Panc1 (cell line): ENCODE measurements at regions not wholly inside any gene's neighbourhood (a gene's known extent, or its start where the extent isn't known, plus 50 kb on each side); places are given as distances from the start of the nearest gene placed in this dataset.

Source experiments
- ATAC-seq: fragments of 200-7000 bp; cut with Tn5 transposase; 2 replicates; pipeline ENCODE4 v1.9.1; 2020; ENCODE audit warnings: mild to moderate bottlenecking, moderate library complexity
- BruUV-seq: library from RNA; stranded (reverse); fragments of 400-500 nt; replicated peaks from 2 replicates; lab custom pipeline; 2021; lab: Mats Ljungman, UMichigan
- CTCF ChIA-PET: fragments of 300-600 bp; sonication (Branson Sonifier 250); formaldehyde crosslinking; loops from one replicate; lab custom pipeline; 2022; ENCODE audit warnings: antibody characterized with exemption; lab: Charles Lee
- POLR2A ChIA-PET: fragments of 300-600 bp; sonication (Branson Sonifier 250); formaldehyde crosslinking; loops from one replicate; lab custom pipeline; 2022; ENCODE audit warnings: antibody characterized with exemption; lab: Charles Lee
- DNase-seq: peaks from one replicate; pipeline ENCODE4 v3.0.0-alpha.2; 2010; ENCODE audit warnings: low read depth, low spot score
- H3K27ac ChIP-seq: 2 replicates; pipeline ENCODE4 v1.5.1; 2011; ENCODE audit warnings: mild to moderate bottlenecking, low read length, inconsistent platforms
- H3K27me3 ChIP-seq: fragments of 200-500 bp; sonication (Bioruptor generic); 2 replicates; pipeline ENCODE4 v1.6.0; 2014; ENCODE audit warnings: low read length, inconsistent platforms; ENCODE audit not compliant: control insufficient read depth, insufficient read depth
- H3K36me3 ChIP-seq: fragments of 200-500 bp; sonication (Bioruptor generic); 2 replicates; pipeline ENCODE4 v1.5.1; 2014; ENCODE audit warnings: inconsistent platforms, mild to moderate bottlenecking, low read length, moderate library complexity; ENCODE audit not compliant: control insufficient read depth, insufficient read depth
- H3K4me1 ChIP-seq: 2 replicates; pipeline ENCODE4 v1.5.1; 2011; ENCODE audit warnings: inconsistent platforms, mild to moderate bottlenecking, low read length, moderate library complexity; ENCODE audit not compliant: control insufficient read depth, insufficient read depth
- H3K4me3 ChIP-seq, 2 experiments: 2 replicates each; pipeline ENCODE4 v1.5.1; 2011 to 2012; ENCODE audit warnings: low read depth in 2 of 2, low read length in 2 of 2, mild to moderate bottlenecking in 2 of 2, inconsistent platforms in 1 of 2, moderate library complexity in 1 of 2
- H3K9me3 ChIP-seq: fragments of 200-500 bp; sonication (Bioruptor generic); 2 replicates; pipeline ENCODE4 v1.5.1; 2014; ENCODE audit warnings: low read depth, mild to moderate bottlenecking, inconsistent platforms, low read length, moderate library complexity; ENCODE audit not compliant: control insufficient read depth, insufficient read depth
- POLR2AphosphoS5 ChIP-seq: IDR thresholded peaks from 2 replicates; pipeline ENCODE4 v1.6.1; 2012; ENCODE audit warnings: mild to moderate bottlenecking, low read depth, low read length, moderate library complexity
- SIN3A ChIP-seq: IDR thresholded peaks from 2 replicates; pipeline ENCODE4 v1.6.1; 2012; ENCODE audit warnings: low read depth, mild to moderate bottlenecking, low read length, moderate library complexity, borderline replicate concordance; ENCODE audit not compliant: insufficient read depth
- TCF7L2 ChIP-seq: IDR thresholded peaks from 2 replicates; pipeline ENCODE4 v1.6.1; 2011; ENCODE audit warnings: mild to moderate bottlenecking, low read depth, low read length, inconsistent platforms
- in situ Hi-C: cut with HindIII; loops from 2 replicates; pipeline ENCODE4 v1.10.0; 2016; ENCODE audit warnings: low sequenced_read_pairs, low pct_unique_long_range_greater_than_20kb
- intact Hi-C: fragments of 100-400 bp; cut with micrococcal nuclease; formaldehyde crosslinking; loops from one replicate; pipeline ENCODE4 v1.10.0; 2022; ENCODE audit not compliant: unreplicated experiment
- TF ChIP-seq, protein P1 (sequence below): fragments of 450-650 bp; IDR thresholded peaks from 2 replicates; pipeline ENCODE4 v1.5.1; 2017; ENCODE audit warnings: mild to moderate bottlenecking
- TF ChIP-seq, protein P2 (sequence below), 2 experiments: IDR thresholded peaks; 2 replicates each; pipeline ENCODE4 v1.6.1; 2011 to 2012; ENCODE audit warnings: low read depth in 2 of 2, control low read depth in 1 of 2, low read length in 1 of 2, mild to moderate bottlenecking in 1 of 2, moderate library complexity in 1 of 2; ENCODE audit not compliant: insufficient read depth in 1 of 2

DNA sequence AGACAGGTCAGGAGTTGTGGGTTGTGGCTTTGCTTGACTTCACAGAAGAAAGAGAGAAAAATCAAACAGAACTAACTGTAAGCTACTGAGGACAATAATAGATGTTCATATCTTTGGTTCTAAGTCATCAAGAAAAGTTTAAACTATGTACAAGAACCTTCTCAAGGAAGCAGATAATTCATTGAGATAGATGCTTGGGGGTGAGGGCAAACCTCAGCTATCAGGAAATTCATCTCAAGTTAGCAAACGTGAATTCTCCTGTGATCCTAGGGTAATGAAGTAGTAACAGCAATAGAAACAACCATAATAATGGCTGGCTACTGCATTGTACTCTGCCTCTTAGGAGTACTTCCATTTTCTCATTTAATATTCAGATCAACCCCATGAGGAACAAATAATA is 506.2 kb downstream of the PLPP3 start:
- no peak for DNase-seq
- intact Hi-C loops = no loop called here
- Histone ChIP-seq H3K4me3 (no peak overlapping the region), H3K27ac (no peak overlapping the region), H3K36me3 (no peaks in the 10 kb centered on the region), H3K27me3 (no peaks in the 10 kb centered on the region), H3K9me3 (no peaks in the 10 kb centered on the region), H3K4me1 (no peaks in the 10 kb centered on the region)
- in situ Hi-C loops = no loop called here
- ChIA-PET CTCF (no interaction called here), POLR2A (no interaction called here)
- no TSS peak for BruUV-seq
- TF ChIP-seq, protein P1, sequence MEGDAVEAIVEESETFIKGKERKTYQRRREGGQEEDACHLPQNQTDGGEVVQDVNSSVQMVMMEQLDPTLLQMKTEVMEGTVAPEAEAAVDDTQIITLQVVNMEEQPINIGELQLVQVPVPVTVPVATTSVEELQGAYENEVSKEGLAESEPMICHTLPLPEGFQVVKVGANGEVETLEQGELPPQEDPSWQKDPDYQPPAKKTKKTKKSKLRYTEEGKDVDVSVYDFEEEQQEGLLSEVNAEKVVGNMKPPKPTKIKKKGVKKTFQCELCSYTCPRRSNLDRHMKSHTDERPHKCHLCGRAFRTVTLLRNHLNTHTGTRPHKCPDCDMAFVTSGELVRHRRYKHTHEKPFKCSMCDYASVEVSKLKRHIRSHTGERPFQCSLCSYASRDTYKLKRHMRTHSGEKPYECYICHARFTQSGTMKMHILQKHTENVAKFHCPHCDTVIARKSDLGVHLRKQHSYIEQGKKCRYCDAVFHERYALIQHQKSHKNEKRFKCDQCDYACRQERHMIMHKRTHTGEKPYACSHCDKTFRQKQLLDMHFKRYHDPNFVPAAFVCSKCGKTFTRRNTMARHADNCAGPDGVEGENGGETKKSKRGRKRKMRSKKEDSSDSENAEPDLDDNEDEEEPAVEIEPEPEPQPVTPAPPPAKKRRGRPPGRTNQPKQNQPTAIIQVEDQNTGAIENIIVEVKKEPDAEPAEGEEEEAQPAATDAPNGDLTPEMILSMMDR = no peak
- TF ChIP-seq SIN3A = no peak
- TF ChIP-seq TCF7L2 = no peak
- ATAC-seq = no peak

DNA sequence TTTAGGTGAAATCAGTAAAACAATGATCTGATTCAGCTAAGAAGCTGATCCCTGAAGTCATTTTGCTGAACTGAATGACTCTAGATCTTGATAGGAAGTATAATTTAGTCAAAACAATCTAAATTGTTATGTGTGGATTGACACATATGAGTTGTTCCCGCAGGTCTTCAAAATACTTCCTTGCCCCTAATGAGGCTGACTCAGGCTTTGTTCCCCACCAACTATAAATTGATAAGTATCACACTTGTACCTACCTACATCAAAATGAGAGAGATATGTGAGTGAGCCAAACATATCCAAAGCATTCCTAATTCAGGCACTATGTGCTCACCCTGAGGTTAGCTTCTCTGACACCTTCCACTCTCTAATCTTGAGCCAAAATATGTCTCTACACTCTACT is 507.1 kb downstream of the PLPP3 start:
- ChIA-PET CTCF (no interaction called here), POLR2A (no interaction called here)
- Histone ChIP-seq H3K27me3 (no peaks in the 10 kb centered on the region), H3K36me3 (no peaks in the 10 kb centered on the region), H3K4me3 (no peak overlapping the region), H3K9me3 (no peaks in the 10 kb centered on the region), H3K4me1 (no peaks in the 10 kb centered on the region), H3K27ac (no peak overlapping the region)
- intact Hi-C loops (no loop called here), in situ Hi-C loops (no loop called here)
- no peak for ATAC-seq
- BruUV-seq = no TSS peak
- DNase-seq = no peak
- TF ChIP-seq, protein P1 = no peak
- TF ChIP-seq SIN3A = no peak
- no peak for TF ChIP-seq TCF7L2
- TF ChIP-seq POLR2AphosphoS5 = no peak
- TF ChIP-seq, protein P2, sequence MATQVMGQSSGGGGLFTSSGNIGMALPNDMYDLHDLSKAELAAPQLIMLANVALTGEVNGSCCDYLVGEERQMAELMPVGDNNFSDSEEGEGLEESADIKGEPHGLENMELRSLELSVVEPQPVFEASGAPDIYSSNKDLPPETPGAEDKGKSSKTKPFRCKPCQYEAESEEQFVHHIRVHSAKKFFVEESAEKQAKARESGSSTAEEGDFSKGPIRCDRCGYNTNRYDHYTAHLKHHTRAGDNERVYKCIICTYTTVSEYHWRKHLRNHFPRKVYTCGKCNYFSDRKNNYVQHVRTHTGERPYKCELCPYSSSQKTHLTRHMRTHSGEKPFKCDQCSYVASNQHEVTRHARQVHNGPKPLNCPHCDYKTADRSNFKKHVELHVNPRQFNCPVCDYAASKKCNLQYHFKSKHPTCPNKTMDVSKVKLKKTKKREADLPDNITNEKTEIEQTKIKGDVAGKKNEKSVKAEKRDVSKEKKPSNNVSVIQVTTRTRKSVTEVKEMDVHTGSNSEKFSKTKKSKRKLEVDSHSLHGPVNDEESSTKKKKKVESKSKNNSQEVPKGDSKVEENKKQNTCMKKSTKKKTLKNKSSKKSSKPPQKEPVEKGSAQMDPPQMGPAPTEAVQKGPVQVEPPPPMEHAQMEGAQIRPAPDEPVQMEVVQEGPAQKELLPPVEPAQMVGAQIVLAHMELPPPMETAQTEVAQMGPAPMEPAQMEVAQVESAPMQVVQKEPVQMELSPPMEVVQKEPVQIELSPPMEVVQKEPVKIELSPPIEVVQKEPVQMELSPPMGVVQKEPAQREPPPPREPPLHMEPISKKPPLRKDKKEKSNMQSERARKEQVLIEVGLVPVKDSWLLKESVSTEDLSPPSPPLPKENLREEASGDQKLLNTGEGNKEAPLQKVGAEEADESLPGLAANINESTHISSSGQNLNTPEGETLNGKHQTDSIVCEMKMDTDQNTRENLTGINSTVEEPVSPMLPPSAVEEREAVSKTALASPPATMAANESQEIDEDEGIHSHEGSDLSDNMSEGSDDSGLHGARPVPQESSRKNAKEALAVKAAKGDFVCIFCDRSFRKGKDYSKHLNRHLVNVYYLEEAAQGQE (IDR thresholded peaks at IDR 0.05; ENCODE audit: insufficient read depth in 1 of 2, low read depth in 2 of 2, low read length in 1 of 2) = no peak

DNA sequence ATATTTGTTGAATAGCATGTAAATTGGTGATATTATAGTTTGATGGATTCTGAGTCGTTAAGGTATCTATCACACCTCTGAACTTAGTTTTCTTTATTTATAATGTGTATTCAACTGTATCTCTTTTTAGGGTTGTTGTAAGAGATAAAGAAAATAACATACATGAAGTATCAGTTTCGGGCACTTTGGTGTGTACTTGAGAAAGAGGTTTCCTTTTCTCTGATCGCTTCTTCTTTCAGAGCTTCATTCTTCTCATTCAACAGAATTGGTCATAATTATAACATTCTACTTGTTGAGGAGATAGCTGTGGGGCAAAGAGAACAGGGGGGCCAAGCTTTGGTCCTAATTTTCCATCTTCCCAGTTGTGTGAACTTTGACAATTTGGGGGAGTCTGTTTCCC is 508.0 kb downstream of the PLPP3 start:
- Histone ChIP-seq H3K4me3 (no peak overlapping the region), H3K9me3 (no peaks in the 10 kb centered on the region), H3K27me3 (no peaks in the 10 kb centered on the region), H3K4me1 (no peaks in the 10 kb centered on the region), H3K36me3 (no peaks in the 10 kb centered on the region), H3K27ac (no peak overlapping the region)
- intact Hi-C loops = no loop called here
- ChIA-PET POLR2A (no interaction called here), CTCF (no interaction called here)
- TF ChIP-seq SIN3A = no peak
- no peak for TF ChIP-seq TCF7L2
- TF ChIP-seq, protein P1 = no peak
- TF ChIP-seq, protein P2 (IDR thresholded peaks at IDR 0.05; ENCODE audit: insufficient read depth in 1 of 2, low read depth in 2 of 2, low read length in 1 of 2) = no peak
- no TSS peak for BruUV-seq
- in situ Hi-C loops = no loop called here
- DNase-seq = no peak
- ATAC-seq = no peak
